Muscle of leg (tissue), 3 donors: ENCODE measurements at regions not wholly inside any gene's neighbourhood (a gene's known extent, or its start where the extent isn't known, plus 50 kb on each side); places are given as distances from the start of the nearest gene placed in this dataset.

Experiments used
- DNase-seq: peaks from one replicate; pipeline ENCODE4 v3.0.0; 2013
- H3K27ac ChIP-seq: one replicate; pipeline ENCODE4 v1.5.1; 2013; ENCODE audit warnings: mild to moderate bottlenecking, low read length, control low read depth
- H3K27me3 ChIP-seq: one replicate; pipeline ENCODE4 v1.6.1; 2013; ENCODE audit warnings: low read length; ENCODE audit not compliant: control insufficient read depth, insufficient read depth
- H3K36me3 ChIP-seq: one replicate; pipeline ENCODE4 v1.6.1; 2013; ENCODE audit warnings: low read length; ENCODE audit not compliant: control insufficient read depth, insufficient read depth
- H3K4me1 ChIP-seq: one replicate; pipeline ENCODE4 v1.6.1; 2013; ENCODE audit warnings: low read length; ENCODE audit not compliant: control insufficient read depth, insufficient read depth
- H3K4me3 ChIP-seq: one replicate; pipeline ENCODE4 v1.5.1; 2013; ENCODE audit warnings: low read length, control low read depth
- H3K9me3 ChIP-seq: replicated peaks from 2 replicates; pipeline ENCODE4 v1.6.1; 2013; ENCODE audit warnings: low read depth, low read length; ENCODE audit not compliant: control insufficient read depth
- WGBS: methylation state at CpG from one replicate; pipeline ENCODE4 v1.1.5; 2013; ENCODE audit warnings: missing lambda C conversion rate; ENCODE audit not compliant: insufficient coverage; 5-methylcytosine and 5-hydroxymethylcytosine counted together

DNA sequence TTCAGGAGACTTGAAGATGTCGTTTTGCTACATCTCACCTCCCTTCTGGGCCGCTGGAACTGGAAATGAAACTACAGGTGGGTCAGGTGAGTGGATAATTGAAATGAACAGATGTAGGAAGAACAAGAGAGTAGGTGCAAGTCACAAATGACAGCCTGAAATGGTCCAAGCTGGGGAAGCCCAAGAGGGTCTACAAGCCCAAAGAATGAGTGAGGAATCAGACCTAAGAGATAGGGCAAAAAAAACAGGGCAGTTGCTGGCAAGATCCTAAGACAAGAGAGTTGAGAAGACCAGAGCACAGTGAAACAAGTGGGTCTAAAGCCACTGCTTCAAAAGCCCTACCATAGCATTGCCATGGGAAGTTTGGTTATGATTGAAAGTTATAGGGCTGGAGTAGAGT is 67.4 kb upstream of the SNRK start:
- Histone ChIP-seq H3K4me1 (no peaks in the 10 kb centered on the region), H3K27ac (no peak overlapping the region), H3K27me3 (no peaks in the 10 kb centered on the region), H3K4me3 (no peak overlapping the region), H3K9me3 (no peaks in the 10 kb centered on the region), H3K36me3 (no peaks in the 10 kb centered on the region)
- WGBS, result no CpG with 5 or more reads among the region's 2 CpGs
- DNase-seq, result no peak

DNA sequence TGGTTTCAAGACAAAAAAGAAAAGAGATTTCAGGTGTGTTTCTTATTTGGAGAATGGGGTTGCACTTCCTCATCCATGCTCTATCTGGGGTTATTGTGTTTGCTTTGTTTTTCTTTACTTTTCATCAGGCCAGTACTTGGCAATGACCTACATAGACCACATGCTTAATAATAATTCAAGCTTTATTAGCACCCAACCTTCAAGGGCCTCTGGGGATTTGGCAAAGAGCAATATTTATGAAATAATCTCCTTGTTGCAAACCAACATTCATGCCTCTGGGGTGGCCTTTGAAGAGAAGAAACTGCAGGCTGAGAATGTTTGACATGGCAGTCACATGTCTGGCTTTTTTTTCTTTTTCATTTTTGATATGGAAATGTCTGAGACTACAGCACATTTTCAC is 68.2 kb upstream of the SNRK start:
- Histone ChIP-seq H3K27ac (no peak overlapping the region), H3K4me3 (no peak overlapping the region), H3K27me3 (no peaks in the 10 kb centered on the region), H3K4me1 (no peaks in the 10 kb centered on the region), H3K36me3 (no peaks in the 10 kb centered on the region), H3K9me3 (no peaks in the 10 kb centered on the region)
- DNase-seq, result no peak

DNA sequence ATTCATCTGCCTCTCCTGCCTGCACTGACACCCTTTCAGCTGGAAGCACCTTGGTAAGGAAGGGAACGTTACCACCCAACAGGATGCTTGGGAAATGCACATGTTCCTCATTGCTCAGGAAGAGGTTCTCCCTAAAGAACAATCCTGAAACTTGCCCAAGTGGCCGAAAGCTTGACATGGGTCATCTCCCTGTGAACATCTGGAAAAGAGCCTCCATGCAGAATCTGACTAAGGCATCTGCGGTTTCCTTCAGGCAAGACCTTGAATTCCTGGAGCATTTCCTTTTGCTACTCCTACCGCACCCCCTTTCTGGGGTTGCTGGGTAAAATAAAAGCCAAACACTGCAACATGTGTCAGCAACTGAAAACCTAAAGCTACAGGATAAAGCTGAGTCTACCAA is 68.7 kb upstream of the SNRK start:
- no peaks in the 10 kb centered on the region for H3K36me3 ChIP-seq
- H3K4me1 ChIP-seq, result no peaks in the 10 kb centered on the region
- H3K27me3 ChIP-seq, result no peaks in the 10 kb centered on the region
- H3K4me3 ChIP-seq, result no peak overlapping the region
- DNase-seq, result peak; percentile 27
- H3K9me3 ChIP-seq, result no peaks in the 10 kb centered on the region
- 42% methylated on average over 4 of the region's 4 CpGs for WGBS
- no peak overlapping the region for H3K27ac ChIP-seq

DNA sequence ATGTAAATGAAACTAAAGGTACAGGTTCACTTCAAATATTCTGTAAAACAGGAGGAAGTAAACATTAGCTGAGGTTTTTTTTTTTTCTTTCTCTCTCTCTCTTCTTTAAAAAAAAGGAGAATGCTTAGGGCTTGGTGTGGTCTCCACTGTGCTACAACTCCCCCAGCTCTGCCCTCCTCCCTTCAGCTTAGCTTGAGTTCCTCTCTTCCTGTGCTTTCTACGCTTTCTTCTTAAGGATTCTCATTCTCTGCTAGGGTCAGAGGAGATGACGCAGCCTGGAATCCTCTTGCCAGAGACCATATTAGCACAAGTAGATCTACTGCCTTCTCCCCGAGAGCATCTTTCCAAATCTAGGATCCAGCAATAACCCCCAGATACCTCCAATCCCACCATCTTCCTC is 69.1 kb upstream of the SNRK start:
- 47% methylated on average over 3 of the region's 3 CpGs for WGBS
- no peaks in the 10 kb centered on the region for H3K27me3 ChIP-seq

GRCh38 chr3:43215663-43216275 is 70.6 kb upstream of the SNRK start:
- H3K27ac ChIP-seq, result no peak overlapping the region
- H3K27me3 ChIP-seq, result no peaks in the 10 kb centered on the region
- H3K9me3 ChIP-seq, result no peaks in the 10 kb centered on the region
- H3K36me3 ChIP-seq, result no peaks in the 10 kb centered on the region
- 78% methylated on average over 3 of the region's 3 CpGs for WGBS
- H3K4me3 ChIP-seq, result no peak overlapping the region
- no peak for DNase-seq
- no peaks in the 10 kb centered on the region for H3K4me1 ChIP-seq

More for the DNA sequence above, 69.1 kb upstream of the SNRK start:
- Histone ChIP-seq H3K4me3 (no peak overlapping the region), H3K36me3 (no peaks in the 10 kb centered on the region), H3K4me1 (no peaks in the 10 kb centered on the region), H3K27ac (no peak overlapping the region), H3K9me3 (no peaks in the 10 kb centered on the region)
- DNase-seq, result no peak

- no peak overlapping the region for H3K27ac ChIP-seq
- no peaks in the 10 kb centered on the region for H3K9me3 ChIP-seq
- no peak for DNase-seq
- H3K27me3 ChIP-seq, result no peaks in the 10 kb centered on the region
- WGBS, result 90% methylated on average over 2 of the region's 3 CpGs
- H3K4me1 ChIP-seq, result no peaks in the 10 kb centered on the region
- H3K36me3 ChIP-seq, result no peaks in the 10 kb centered on the region
- H3K4me3 ChIP-seq, result no peak overlapping the region
Observed at GRCh38 chr3:43215138-43215537, 71.2 kb upstream of the SNRK start.

DNA sequence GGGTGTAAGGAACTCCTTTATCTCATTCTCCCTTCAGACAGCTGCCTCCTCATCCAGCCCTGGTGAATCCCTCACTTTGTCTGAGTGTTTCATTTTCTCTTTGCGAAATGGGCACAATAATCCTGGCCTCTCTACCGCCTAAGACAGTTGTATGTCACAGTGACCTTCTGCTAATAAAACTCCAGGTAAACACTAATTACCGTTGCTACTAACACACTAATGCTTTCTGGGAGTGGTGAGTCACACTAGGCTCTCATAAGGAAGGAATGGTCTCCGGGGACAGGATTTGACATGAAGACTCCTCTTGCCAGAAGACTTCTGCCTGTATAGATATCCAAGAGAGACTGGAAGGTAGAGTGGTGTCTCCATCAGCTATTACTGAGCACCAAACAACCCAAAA is 71.7 kb upstream of the SNRK start:
- no peaks in the 10 kb centered on the region for H3K36me3 ChIP-seq
- 100% methylated on average over 1 of the region's 4 CpGs for WGBS
- no peaks in the 10 kb centered on the region for H3K4me1 ChIP-seq
- no peak overlapping the region for H3K27ac ChIP-seq
- no peak for DNase-seq
- no peaks in the 10 kb centered on the region for H3K9me3 ChIP-seq
- no peak overlapping the region for H3K4me3 ChIP-seq
- H3K27me3 ChIP-seq, result no peaks in the 10 kb centered on the region

DNA sequence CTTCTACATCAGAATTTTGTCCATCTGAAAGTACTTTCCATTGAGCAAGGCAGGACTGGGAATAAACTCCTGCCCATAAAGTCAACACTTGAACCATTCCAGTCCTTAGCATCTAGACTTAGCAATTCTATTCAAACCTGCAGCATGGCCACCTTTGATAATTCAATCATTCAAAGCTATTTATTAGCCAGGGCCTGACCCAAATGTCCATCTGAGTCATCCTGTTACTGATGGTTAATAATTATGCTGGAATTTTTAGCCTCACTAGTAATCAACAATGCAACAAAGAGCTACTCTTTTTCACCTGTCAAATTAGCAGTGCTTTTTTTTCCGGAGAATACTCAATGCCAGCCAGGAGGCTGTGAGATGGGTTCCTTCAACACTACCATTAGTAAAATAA is 72.7 kb upstream of the SNRK start:
- Histone ChIP-seq H3K27ac (no peak overlapping the region), H3K27me3 (no peaks in the 10 kb centered on the region), H3K9me3 (no peaks in the 10 kb centered on the region), H3K36me3 (no peaks in the 10 kb centered on the region), H3K4me1 (no peaks in the 10 kb centered on the region), H3K4me3 (no peak overlapping the region)
- DNase-seq, result no peak
- no CpG with 5 or more reads among the region's 1 CpG for WGBS

DNA sequence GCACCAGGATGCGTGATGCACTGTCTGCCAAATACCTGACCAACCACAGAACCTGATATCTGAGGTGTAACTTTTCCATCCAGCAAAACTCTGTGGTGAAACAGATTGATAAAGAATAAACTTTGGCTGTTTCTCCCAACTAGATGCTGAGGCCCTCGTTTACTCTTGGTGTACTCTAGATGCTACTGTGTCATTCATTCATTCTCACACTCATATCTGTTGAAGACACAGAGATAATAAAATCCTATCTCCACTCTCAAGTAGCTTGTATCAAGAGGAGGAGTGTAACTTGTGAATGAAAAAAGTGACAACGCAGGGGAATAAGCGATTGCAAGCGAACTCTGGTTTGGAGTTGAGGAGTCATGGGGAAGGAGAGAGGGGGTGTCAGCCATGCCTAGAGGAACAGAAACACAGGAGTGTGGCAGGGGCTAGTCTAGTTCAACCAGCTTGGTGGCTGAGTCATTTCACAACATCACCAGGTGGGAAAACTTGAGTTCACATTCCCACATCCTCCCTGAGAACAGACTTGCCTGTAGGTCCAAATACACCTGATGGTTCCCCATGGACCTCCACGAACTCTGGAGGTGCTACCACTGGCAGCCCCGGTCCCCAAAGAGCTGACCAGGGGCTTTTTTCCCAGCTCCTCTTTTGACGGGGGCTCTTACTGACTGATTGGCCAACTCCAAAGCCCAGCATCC is 73.3 kb upstream of the SNRK start:
- H3K27ac ChIP-seq, result no peak overlapping the region
- no peak for DNase-seq
- WGBS, result 78% methylated on average over 6 of the region's 8 CpGs

GRCh38 chr3:43211681-43212080 is 74.7 kb upstream of the SNRK start:
- no peaks in the 10 kb centered on the region for H3K4me1 ChIP-seq
- 78% methylated on average over 5 of the region's 5 CpGs for WGBS
- DNase-seq, result no peak
- no peaks in the 10 kb centered on the region for H3K36me3 ChIP-seq
- no peaks in the 10 kb centered on the region for H3K27me3 ChIP-seq
- H3K27ac ChIP-seq, result no peak overlapping the region
- no peak overlapping the region for H3K4me3 ChIP-seq
- H3K9me3 ChIP-seq, result no peaks in the 10 kb centered on the region

More for the DNA sequence above, 73.3 kb upstream of the SNRK start:
- no peaks in the 10 kb centered on the region for H3K4me1 ChIP-seq
- H3K9me3 ChIP-seq, result no peaks in the 10 kb centered on the region
- H3K27me3 ChIP-seq, result no peaks in the 10 kb centered on the region
- H3K36me3 ChIP-seq, result no peaks in the 10 kb centered on the region
- H3K4me3 ChIP-seq, result no peak overlapping the region
